ENCODE measurements at regions not wholly inside any gene's neighbourhood (a gene's known extent, or its start where the extent isn't known, plus 50 kb on each side); places are given as distances from the start of the nearest gene placed in this dataset.

GRCh38 chr3:88954853-88955252 is 152.6 kb upstream of the EPHA3 start:
- TF ChIP-seq CTCF (IDR thresholded peaks at IDR 0.05): no peak
- ChIA-PET POLR2A (no interaction called here), CTCF (no interaction called here)
- intact Hi-C loops (cut with micrococcal nuclease): no loop called here
- DNase-seq (no peak), ATAC-seq (no peak)
- Mint-ChIP-seq H3K4me1 (ENCODE audit: low read depth) (no peaks in the 10 kb centered on the region), H3K27ac (no peak overlapping the region), H3K36me3 (ENCODE audit: low read depth) (no peaks in the 10 kb centered on the region), H3K4me3 (no peak overlapping the region), H3K9me3 (peaks cover 8% of the 10 kb centered on the region), H3K27me3 (no peaks in the 10 kb centered on the region)

GRCh38 chr3:88955274-88955673 is 152.1 kb upstream of the EPHA3 start:
- no peaks in the 10 kb centered on the region for H3K36me3 Mint-ChIP-seq (ENCODE audit: low read depth)

GRCh38 chr3:88957711-88958439 is 149.5 kb upstream of the EPHA3 start:
- ATAC-seq (no peak), DNase-seq (no peak)
- Mint-ChIP-seq H3K4me1 (ENCODE audit: low read depth) (no peaks in the 10 kb centered on the region), H3K36me3 (ENCODE audit: low read depth) (no peaks in the 10 kb centered on the region), H3K27ac (no peak overlapping the region), H3K9me3 (peaks cover 8% of the 10 kb centered on the region), H3K4me3 (no peak overlapping the region), H3K27me3 (no peaks in the 10 kb centered on the region)
- intact Hi-C loops (cut with micrococcal nuclease): no loop called here
- POLR2A ChIA-PET: no interaction called here
- no peak for TF ChIP-seq CTCF (IDR thresholded peaks at IDR 0.05)
- CTCF ChIA-PET: no interaction called here

More at GRCh38 chr3:88955274-88955673, 152.1 kb upstream of the EPHA3 start:
- intact Hi-C loops (cut with micrococcal nuclease): no loop called here
- DNase-seq (no peak), ATAC-seq (no peak)
- no peak for TF ChIP-seq CTCF (IDR thresholded peaks at IDR 0.05)
- Mint-ChIP-seq H3K9me3 (peaks cover 8% of the 10 kb centered on the region), H3K4me3 (no peak overlapping the region), H3K4me1 (ENCODE audit: low read depth) (no peaks in the 10 kb centered on the region), H3K27me3 (no peaks in the 10 kb centered on the region), H3K27ac (no peak overlapping the region)
- POLR2A ChIA-PET: no interaction called here
- CTCF ChIA-PET: no interaction called here

GRCh38 chr3:88960019-88960418 is 147.4 kb upstream of the EPHA3 start:
- no peaks in the 10 kb centered on the region for H3K27me3 Mint-ChIP-seq

GRCh38 chr3:88963003-88963402 is 144.4 kb upstream of the EPHA3 start:
- DNase-seq: no peak
- Mint-ChIP-seq H3K27me3 (no peaks in the 10 kb centered on the region), H3K9me3 (peaks cover 10% of the 10 kb centered on the region), H3K4me1 (ENCODE audit: low read depth) (no peaks in the 10 kb centered on the region), H3K36me3 (ENCODE audit: low read depth) (no peaks in the 10 kb centered on the region), H3K4me3 (no peak overlapping the region), H3K27ac (no peak overlapping the region)
- intact Hi-C loops (cut with micrococcal nuclease): no loop called here
- ChIA-PET CTCF (no interaction called here), POLR2A (no interaction called here)
- no peak for TF ChIP-seq CTCF (IDR thresholded peaks at IDR 0.05)
- ATAC-seq: no peak

More at GRCh38 chr3:88960019-88960418, 147.4 kb upstream of the EPHA3 start:
- H3K4me3 Mint-ChIP-seq: no peak overlapping the region
- no peaks in the 10 kb centered on the region for H3K4me1 Mint-ChIP-seq (ENCODE audit: low read depth)
- H3K27ac Mint-ChIP-seq: no peak overlapping the region
- intact Hi-C loops (cut with micrococcal nuclease): no loop called here
- ChIA-PET POLR2A (no interaction called here), CTCF (no interaction called here)
- no peak for TF ChIP-seq CTCF (IDR thresholded peaks at IDR 0.05)
- no peaks in the 10 kb centered on the region for H3K36me3 Mint-ChIP-seq (ENCODE audit: low read depth)
- no peak for ATAC-seq
- no peak for DNase-seq
- peaks cover 10% of the 10 kb centered on the region for H3K9me3 Mint-ChIP-seq
